NB4 (cell line): ENCODE measurements at regions not wholly inside any gene's neighbourhood (a gene's known extent, or its start where the extent isn't known, plus 50 kb on each side); places are given as distances from the start of the nearest gene placed in this dataset.

ENCODE experiments used
- DNase-seq: peaks from one replicate; pipeline ENCODE4 v3.0.0; 2010; ENCODE audit warnings: low read depth
- H3K4me3 ChIP-seq: one replicate; pipeline ENCODE4 v1.5.1; 2011; ENCODE audit warnings: mild to moderate bottlenecking, low read depth, low read length, moderate library complexity
- CTCF ChIP-seq: IDR thresholded peaks from one replicate; pipeline ENCODE4 v1.5.1; 2012; ENCODE audit warnings: low read depth, low read length
- MAX ChIP-seq: IDR thresholded peaks from 2 replicates; pipeline ENCODE4 v1.6.1; 2011; ENCODE audit warnings: low read depth, low read length
- MYC ChIP-seq: IDR thresholded peaks from 2 replicates; pipeline ENCODE4 v1.6.1; 2011; ENCODE audit warnings: low read depth, low read length
- POLR2A ChIP-seq: IDR thresholded peaks from 2 replicates; pipeline ENCODE4 v1.6.1; 2011; ENCODE audit warnings: mild to moderate bottlenecking; ENCODE audit not compliant: insufficient read length; ENCODE audit errors: extremely low read depth

DNA sequence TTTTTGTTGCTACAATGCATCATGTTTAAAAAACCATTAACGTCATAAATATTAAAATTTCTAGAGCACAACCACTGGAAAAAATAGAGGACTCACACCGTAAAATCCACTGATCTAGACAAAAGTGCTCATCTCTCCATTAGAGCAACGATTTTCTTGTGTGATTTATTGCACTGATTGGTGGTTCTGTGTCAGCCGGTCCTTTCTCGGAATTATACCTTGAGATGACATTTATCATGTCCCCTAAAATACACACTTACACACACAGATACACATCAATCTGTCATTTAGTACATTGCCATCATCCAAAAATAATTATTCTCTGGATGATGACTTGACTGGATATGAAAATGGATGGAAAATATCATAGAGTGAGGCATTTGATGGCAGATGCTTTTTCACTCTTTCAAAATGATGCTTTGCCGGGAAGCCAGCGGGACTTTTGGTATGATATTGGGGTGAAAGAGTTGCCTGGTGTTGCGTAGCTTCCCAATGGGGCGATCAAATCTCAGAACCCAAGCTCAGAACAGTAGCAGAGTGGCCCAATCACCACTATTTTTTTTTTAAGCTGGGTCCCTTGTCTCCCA lies 226.6 kb downstream of the GAS1 start:
- H3K4me3 ChIP-seq = no peak overlapping the region
- no peak for DNase-seq
- no peak for TF ChIP-seq MAX
- TF ChIP-seq MYC = no peak
- TF ChIP-seq CTCF = no peak
- no peak for TF ChIP-seq POLR2A

DNA sequence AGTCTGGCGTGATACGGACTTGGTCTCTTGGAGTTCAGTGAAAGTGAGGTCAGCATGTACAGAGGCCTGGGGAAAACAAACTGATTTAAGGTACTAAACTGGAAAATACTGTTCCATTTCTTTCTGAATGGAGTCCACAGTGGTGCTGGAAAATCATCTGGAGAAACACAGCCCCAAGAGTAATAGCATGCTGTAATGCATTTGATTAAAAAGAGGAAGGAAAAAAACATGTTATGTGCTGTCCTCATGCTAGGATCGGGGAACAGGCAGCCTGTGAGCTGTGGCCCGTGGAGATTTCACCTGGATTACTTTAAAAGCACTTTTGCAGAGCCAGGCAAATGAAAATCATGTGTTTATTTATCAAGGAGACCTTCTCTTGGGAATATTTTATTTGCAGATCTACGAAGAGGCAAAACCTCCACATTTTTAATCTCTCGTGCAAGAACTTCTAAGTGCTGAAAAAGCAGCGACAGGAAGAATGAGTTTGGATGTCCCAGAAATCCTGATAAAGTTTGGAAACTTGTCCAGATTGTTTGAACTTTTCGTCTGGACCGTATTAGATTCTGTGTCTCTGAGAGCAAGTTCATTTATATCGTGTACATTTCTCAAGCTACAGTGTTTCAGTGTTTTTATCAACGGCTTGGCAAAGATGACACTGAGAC lies 228.8 kb downstream of the GAS1 start:
- no peak for DNase-seq
- no peak overlapping the region for H3K4me3 ChIP-seq
- TF ChIP-seq POLR2A (no peak), CTCF (no peak), MYC (no peak), MAX (no peak)

DNA sequence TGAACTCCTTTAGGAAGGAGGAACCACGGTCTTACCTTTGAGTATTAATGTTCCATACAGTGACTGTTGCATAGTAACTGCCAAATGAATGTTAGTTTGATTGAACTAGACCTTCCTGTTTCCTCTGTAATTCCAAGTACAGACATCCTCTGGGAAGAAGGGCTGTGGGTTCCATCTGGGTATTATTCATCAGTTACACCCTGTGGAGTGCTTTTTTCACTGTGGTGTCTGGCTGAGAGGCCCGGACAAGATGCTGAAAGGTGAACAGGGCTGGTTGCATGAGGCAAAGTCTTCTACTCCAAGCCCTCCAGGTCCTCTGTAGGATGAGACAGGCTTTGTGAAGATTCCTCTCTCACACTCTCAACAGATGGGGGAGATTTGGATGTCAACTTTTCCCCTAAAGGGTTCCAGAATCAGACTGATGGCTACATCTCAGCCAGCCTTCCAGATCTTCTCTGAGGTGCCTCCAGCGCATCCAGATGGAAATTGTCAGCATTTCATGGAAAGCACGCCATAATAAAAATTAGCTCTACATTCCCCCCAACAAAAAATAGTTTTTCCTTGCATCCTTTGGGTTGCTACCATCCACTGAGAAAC lies 230.9 kb downstream of the GAS1 start:
- DNase-seq = no peak
- no peak overlapping the region for H3K4me3 ChIP-seq
- TF ChIP-seq MAX = no peak
- no peak for TF ChIP-seq POLR2A
- no peak for TF ChIP-seq CTCF
- TF ChIP-seq MYC = no peak

DNA sequence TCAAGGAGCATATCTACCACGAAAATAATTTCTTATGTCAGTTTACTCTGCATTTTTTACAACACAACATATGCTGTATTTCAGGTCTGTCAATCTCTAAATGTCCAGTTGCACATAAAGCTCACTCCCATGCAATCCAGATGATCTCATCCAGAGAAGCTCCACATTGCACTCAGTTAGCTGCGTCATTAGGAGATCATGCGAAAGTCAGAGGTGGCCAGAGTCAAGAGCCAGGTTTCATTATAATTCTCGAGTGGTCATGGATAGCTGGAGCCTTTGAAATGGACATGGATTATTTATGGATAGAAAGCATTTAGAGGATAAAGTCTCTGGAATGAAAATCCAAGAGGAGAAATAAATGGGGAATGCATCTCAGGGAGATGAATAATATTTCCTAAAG lies 232.3 kb downstream of the GAS1 start:
- DNase-seq = no peak
- TF ChIP-seq CTCF = no peak
- no peak for TF ChIP-seq MAX
- TF ChIP-seq POLR2A = no peak
- TF ChIP-seq MYC = no peak
- H3K4me3 ChIP-seq = no peak overlapping the region

DNA sequence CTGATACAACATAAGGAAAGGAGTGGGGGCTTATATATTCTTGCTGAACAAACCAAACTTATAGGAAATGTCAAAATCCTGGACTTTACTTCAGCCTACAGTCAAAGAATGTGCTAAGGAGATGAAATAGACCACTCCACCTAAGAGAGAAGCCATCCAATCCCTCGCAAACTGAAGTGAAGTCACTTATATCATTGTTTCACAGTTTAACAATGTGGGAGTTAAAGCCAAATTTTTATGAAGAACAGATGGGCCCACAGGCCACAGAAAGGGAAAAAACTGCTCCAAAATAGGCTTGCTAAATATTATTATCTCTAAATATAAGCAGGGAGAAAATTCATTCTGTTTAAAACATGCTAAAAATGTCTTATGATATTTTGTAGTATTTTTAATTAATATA lies 233.3 kb downstream of the GAS1 start:
- H3K4me3 ChIP-seq = no peak overlapping the region
- TF ChIP-seq MAX = no peak
- TF ChIP-seq POLR2A = no peak
- TF ChIP-seq CTCF = no peak
- no peak for TF ChIP-seq MYC
- DNase-seq = no peak
